IPS DF 19.7 (cell line): ENCODE measurements at regions not wholly inside any gene's neighbourhood (a gene's known extent, or its start where the extent isn't known, plus 50 kb on each side); places are given as distances from the start of the nearest gene placed in this dataset.

Experiments used
- DNase-seq: peaks from one replicate; pipeline ENCODE4 v3.0.0-alpha.2; 2013; ENCODE audit warnings: low read depth, low spot score

DNA sequence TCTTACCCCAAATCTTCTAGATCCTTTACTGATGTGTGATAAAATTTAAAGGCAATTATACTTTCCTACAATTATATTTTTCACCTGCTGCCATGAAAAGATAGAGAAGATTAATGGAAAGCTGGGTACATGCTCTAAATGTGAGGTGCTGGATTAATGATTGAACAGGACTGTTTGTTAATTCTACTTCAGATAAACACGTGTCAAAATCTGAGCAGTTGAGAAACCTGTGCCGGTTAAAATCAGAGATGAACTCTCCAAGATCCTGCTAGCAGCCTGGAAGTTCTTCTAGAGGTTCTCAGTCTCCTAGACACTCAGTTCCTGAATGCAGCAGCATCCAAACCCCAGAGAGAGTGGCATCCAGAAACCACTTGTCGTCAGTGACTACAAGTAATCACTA lies 69.2 kb downstream of the INHBA start:
- no peak for DNase-seq

GRCh38 chr7:41630741-41631140 lies 72.1 kb downstream of the INHBA start:
- peak; percentile 17 for DNase-seq

DNA sequence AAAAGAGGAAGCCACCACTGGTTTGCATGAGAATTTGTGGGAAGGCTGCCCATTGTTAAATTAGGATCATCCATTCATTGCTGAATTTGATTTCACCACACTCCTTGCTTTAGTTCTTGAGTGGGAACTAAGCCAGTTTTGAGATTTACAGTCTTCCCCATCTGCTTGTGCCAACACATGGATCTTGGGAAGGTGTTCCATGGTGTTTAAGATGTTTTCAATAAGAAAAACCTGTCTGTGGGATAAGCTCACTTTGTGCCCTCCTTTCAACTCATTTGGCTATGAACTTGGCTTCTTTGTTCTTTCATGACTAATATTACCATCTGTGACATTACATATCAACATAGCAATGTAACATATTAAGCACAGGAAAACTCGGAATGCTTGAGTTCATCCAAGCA lies 73.2 kb downstream of the INHBA start:
- no peak for DNase-seq

DNA sequence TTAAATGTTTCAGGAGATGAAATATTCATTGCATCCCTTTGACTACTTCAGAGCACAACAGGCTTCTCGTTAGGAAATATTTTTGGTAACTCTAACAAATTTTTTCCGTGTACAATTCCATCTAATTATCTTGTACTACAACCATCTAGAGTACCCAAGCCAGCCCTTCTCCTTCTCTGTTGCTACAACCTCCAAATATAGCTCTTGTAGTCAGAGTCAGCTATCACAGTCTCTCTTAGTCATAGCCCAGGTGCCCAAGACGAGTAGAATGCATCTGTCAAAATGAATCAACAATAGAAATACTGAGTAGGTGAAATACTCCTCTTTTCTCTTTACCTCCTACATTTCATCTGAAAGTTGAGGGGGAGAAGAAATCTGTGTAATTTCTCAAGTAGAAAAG lies 74.0 kb downstream of the INHBA start:
- no peak for DNase-seq

- DNase-seq, result no peak
Measured at GRCh38 chr7:41627645-41628298, 75.1 kb downstream of the INHBA start.

- no peak for DNase-seq
Measured at GRCh38 chr7:41624818-41625217, 78.1 kb downstream of the INHBA start.

DNA sequence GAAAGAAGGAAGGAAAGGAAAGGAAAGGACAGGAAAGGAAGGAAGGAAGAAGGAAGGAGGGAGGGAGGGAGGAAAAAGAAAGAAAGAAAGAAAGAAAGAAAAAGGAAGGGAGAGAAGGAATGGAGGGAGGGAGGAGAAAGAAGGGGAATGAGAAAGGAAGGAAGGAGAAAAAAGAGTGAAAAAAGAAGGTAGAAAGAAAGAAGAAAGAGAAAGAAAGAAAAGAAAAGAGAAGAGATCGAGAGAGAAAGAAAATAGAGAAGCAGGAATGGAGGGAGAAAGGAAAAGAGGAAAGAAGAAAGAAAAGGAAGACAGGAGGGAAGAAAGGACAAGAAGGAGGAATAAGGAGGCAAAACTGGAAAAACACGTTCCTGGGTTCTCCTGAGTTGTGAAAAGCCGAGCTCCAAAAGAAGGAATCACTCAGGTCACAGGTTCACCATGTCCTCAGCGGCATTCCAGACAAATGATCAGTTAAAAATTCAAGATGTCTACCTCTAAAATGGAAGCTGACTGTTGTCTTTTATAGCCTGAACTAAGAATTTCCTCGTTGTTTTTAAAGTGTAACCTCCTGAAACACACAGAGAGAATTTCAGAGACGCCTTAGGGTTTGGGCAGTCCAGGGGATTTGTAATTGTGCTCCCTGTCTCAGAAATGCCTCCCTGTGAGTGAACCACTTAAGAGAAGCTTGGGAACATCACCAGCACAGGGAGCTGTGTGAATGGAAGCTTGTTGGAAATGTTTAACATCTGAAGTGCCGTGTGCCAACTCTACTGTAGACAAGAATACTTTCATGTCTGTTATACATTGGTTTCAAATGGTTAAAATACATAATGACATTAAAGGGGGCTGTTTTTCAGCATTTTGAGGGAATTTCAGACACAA lies 80.7 kb downstream of the INHBA start:
- DNase-seq, result no peak

DNA sequence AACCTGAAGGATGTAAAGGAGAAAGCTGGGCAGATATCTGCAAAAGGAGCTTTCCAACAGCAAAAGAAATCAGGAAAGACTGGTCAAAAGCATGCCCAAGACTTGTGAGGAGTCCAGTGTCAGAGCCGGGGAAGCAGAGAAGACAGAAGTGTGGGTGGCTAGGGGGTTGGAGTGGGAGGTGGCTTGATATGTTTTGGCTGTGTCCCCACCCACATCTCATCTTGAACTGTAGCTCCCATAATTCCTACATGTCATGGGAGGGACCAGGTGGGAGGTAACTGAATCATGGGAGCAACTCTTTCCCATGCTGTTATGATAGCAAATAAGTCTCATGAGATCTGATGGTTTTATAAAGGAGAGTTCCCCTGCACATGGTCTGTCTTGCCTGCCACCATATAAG lies 84.9 kb downstream of the INHBA start:
- DNase-seq, result no peak

- no peak for DNase-seq
Measured at GRCh38 chr7:41612798-41613197, 90.1 kb downstream of the INHBA start.

- DNase-seq, result no peak
Measured at GRCh38 chr7:41612386-41612785, 90.5 kb downstream of the INHBA start.

DNA sequence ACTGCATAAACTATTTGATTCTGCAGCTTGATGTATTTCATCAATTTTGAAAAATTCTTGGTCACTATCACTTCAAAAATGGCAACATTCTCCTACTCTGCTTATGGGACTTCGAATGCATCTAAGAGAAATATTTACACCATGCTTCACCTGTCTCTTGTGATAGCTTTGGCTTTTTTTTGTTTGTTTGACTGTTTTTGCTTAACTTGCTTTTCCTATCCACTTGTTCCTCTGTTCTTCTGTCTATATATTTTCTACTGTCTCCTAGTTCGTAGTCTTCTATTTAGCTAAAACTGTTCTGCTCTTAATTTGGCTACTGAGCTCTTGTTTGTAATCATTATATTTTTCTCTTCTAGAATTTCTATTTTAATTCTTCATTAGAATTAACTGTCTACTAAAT lies 94.4 kb downstream of the INHBA start:
- DNase-seq, result no peak

- DNase-seq, result no peak
Measured at GRCh38 chr7:41603985-41604384, 98.9 kb downstream of the INHBA start.

DNA sequence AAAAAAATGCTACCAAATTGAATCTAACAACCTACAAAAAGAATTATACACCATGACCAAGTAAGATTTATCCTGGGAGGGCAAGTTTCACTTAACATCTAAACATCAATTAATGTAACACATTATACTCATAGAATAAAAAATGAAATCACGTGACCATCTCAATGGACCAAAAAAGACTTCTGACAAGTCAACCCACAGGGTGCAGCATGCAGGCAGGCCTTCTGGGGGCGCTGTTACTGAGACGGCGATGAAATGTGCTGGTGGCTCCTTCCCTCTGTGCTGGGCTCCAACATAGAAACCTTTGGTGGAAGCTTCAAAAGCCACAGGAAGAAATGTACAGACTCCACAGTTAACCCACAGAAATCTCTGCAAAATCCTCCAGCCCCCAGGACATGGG lies 103.1 kb downstream of the INHBA start:
- DNase-seq, result no peak

DNA sequence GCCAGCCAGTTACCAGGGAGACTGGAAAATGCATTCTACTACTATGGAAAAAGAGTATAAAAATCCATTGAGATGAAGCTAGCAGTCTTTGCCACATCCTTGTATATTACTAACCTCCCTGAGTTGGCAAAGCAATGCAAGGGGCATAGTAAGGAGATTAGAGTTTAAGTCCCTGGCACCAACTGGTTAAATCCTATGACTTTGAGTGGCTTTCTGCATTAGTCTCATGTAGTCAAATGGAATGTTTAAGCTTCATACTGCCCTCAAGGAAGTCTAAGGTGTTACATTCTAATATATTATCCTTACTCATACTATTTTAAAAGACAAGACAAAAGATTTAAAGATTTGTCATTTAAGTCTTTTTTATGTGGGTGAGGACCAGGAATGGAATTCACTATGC lies 110.1 kb downstream of the INHBA start:
- no peak for DNase-seq

DNA sequence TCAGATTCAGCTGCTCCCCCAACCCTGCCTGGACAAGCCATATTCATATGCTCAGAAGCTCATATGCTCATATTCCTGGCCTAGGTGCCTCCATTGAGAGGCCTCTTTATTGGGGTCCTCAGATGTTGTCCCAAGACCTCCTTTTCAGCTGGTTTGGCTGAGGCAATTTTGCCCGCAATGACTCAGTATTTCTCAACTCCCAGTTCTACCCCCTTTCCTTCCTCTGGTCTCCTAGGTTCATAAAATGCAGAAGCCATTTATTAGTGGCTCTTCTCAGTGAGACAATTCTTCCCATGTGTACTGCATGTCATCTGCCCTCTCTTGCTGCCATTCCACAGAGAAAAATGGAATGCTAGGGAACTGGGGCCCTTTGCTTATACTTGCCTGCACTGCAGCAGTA lies 110.7 kb downstream of the INHBA start:
- DNase-seq, result no peak

GRCh38 chr7:41590986-41591385 lies 111.9 kb downstream of the INHBA start:
- no peak for DNase-seq

- no peak for DNase-seq
Measured at GRCh38 chr7:41588341-41588740, 114.5 kb downstream of the INHBA start.

GRCh38 chr7:41586931-41587640 lies 115.8 kb downstream of the INHBA start:
- DNase-seq, result no peak

- no peak for DNase-seq
Measured at GRCh38 chr7:41584746-41585145, 118.1 kb downstream of the INHBA start.

DNA sequence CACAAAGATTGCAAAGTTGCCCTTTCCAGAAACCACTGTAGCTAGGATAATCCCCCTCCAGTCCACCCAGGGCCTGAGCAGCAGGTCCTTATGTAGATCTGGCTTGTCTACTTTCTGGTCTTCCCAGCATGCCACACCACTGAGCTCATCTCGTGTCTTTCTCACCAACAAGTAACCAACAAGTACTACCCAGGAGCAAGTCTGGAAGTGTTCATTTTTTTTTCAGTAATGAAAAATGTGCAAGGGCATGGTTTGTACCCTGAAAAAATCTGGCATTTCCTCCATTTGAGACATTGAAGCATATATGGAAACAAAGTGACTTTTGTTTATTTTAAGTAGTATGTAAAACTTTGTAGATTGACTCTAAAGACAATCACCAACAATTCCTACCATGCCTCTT lies 120.8 kb downstream of the INHBA start:
- no peak for DNase-seq

GRCh38 chr7:41581041-41581440 lies 121.8 kb downstream of the INHBA start:
- no peak for DNase-seq
